Stimulated activated naive CD4-positive, alpha-beta T cell (primary cell): ENCODE measurements at regions not wholly inside any gene's neighbourhood (a gene's known extent, or its start where the extent isn't known, plus 50 kb on each side); places are given as distances from the start of the nearest gene placed in this dataset.
"Not testable (repeated sequence)": the region's sequence is repeated elsewhere in the genome, so short reads cannot be mapped to it uniquely, and the experiment has no call there.

Experiments used
- DNase-seq, 6 experiments: peaks; one replicate each; lab custom pipeline; 2025; lab: John Stamatoyannopoulos, UW

GRCh38 chr5:104082754-104083153 lies 520.2 kb upstream of the NUDT12 start:
- no peak for DNase-seq

DNA sequence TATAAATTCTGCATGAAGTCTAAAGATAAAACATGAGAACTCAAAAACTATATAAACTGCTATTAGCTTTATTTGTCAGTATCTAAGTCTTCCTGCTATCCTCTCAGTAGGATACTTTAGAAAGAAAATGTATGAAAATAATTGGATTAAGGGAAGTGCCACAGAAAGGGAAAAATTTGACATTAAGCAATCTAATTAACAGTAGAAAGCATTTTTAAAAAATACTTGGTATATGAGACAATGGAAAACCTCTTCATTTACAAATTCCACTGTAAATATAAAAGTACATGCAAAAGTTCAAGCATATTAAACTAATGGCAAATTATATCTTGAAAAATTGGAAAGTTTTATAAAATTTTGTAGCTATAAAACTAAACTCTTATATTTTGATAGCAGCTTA lies 518.6 kb upstream of the NUDT12 start:
- no peak for DNase-seq

- no peak for DNase-seq
Observed at GRCh38 chr5:104080646-104081175, 518.1 kb upstream of the NUDT12 start.

GRCh38 chr5:104079861-104080645 lies 517.5 kb upstream of the NUDT12 start:
- not testable (repeated sequence) for DNase-seq

DNA sequence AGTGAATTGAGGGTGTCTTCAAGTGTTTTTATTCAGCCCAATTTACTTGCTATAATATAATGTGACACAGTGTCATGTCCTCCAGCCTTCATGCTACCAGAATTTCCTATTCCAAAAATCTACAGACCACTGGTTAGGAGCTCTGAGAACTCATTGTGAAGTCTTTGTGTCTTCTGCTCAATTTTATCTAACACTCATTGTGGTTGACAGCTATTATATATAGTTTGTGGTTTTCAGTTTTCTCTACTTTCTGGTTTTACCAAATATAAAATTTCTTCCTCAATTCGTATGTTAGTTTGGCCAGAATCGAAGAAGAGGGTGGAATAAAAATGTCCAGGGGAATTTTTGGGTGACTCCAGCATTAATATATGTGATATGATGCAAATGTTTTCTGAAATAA lies 509.3 kb upstream of the NUDT12 start:
- no peak for DNase-seq

GRCh38 chr5:104062621-104063377 lies 500.2 kb upstream of the NUDT12 start:
- no peak for DNase-seq

DNA sequence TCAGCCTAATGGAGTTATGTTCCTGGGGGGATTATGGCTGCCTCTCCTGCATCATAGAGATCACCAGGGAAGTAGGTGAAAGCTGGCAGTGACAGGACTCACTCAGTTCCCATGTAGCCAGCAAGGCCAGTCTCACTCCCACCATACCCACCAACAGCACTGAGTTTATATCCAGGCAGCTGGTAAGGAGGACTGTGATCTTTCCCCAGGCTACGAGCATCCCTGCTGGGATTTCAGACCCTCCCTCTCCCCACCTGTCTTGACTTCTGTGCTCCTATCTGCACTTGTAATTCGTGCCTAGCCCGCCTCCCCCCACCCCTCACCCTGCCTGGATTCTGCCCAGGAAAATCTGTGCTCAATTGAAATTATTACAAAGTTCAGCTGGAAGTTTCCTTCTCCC lies 499.1 kb upstream of the NUDT12 start:
- DNase-seq: no peak

- no peak for DNase-seq
Observed at GRCh38 chr5:104053353-104053649, 490.7 kb upstream of the NUDT12 start.

DNA sequence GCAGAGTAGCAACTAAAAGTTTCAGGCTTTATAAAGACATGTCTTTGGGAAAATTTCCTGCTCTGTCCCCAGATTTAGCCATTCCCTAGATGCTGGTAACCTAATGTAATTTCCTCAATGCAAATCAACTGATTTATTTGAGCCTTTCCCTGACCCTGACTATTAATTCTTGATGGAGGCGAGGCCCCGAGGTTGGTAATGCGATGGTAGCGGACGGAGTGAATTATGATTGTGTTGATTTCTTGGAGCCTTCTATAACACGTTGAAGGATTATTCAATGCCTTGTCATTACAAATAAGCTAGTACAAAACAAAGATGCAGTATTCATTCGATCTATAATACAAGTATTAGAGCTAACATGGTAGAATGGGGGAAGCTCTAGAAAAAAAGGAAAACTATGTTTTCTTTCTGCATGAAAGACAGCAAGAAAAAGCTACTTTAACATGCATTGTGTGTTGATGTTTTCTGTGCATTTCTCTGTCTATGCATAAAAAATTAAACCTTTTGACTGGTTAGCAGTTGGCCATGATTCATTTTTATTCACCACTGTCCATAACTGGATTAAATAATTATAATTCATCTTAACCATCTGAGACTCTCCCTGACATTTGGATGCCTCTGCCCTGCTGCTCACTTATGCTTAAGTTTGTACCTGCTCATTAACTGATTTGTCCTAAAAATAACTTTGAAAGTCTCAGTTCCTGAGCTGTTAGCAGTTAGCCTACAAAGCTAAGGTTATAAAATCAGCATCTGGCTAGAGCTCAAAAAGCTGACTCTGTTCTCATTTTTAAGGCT lies 490.2 kb upstream of the NUDT12 start:
- DNase-seq: no peak

GRCh38 chr5:104050436-104050835 lies 487.8 kb upstream of the NUDT12 start:
- DNase-seq: no peak

- DNase-seq: no peak
Observed at GRCh38 chr5:104049752-104050151, 487.2 kb upstream of the NUDT12 start.

- DNase-seq: no peak
Observed at GRCh38 chr5:104048231-104048630, 485.6 kb upstream of the NUDT12 start.

- no peak for DNase-seq
Observed at GRCh38 chr5:104045987-104046386, 483.4 kb upstream of the NUDT12 start.

GRCh38 chr5:104039871-104040270 lies 477.3 kb upstream of the NUDT12 start:
- not testable (repeated sequence) for DNase-seq

- not testable (repeated sequence) for DNase-seq
Observed at GRCh38 chr5:104037136-104037535, 474.5 kb upstream of the NUDT12 start.

GRCh38 chr5:104033186-104033585 lies 470.6 kb upstream of the NUDT12 start:
- DNase-seq: not testable (repeated sequence)

- DNase-seq: no peak
Observed at GRCh38 chr5:104024538-104024937, 461.9 kb upstream of the NUDT12 start.

DNA sequence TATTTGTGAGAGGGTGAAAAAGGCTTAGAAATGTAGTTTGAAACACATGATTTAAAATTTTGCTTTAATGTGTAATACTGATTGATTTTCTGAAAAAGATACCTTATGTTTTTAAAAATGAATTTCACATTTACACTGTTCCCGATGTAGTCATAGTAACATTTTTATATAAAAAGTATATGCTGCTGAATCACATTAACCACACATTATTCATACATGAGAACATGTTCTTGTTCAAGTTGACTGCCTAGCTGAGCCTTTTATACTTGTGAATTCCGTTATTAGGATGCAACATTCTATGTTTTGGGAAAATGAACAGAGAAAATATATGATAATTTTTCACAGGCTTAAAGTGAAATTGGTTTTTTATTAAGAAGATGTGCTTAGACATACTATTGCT lies 461.1 kb upstream of the NUDT12 start:
- DNase-seq: no peak

- no peak for DNase-seq
Observed at GRCh38 chr5:104019956-104020355, 457.4 kb upstream of the NUDT12 start.

- no peak for DNase-seq
Observed at GRCh38 chr5:104018299-104018698, 455.7 kb upstream of the NUDT12 start.

GRCh38 chr5:104016646-104017045 lies 454.1 kb upstream of the NUDT12 start:
- DNase-seq: no peak

DNA sequence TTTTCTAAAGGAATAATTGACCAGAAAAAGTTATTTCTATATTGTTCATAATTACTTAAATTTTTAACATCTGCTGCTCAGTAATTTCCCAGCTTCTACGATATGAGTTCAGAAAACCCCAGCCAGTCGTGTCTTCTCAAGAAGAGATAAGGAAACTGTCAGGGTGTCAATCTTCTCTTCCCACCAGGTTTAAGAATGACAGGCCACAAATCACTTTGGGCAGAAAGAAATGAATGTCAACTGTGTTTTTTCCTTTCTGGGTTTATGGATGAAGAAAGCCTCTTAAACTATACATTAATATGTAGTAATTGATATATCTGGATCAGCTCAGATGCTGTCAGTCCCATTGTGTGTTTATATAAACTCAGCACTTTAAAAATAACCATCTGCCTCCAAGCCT lies 453.2 kb upstream of the NUDT12 start:
- DNase-seq: no peak

GRCh38 chr5:104002783-104003182 lies 440.2 kb upstream of the NUDT12 start:
- DNase-seq: not testable (repeated sequence)
